B cell (primary cell): ENCODE measurements at regions not wholly inside any gene's neighbourhood (a gene's known extent, or its start where the extent isn't known, plus 50 kb on each side); places are given as distances from the start of the nearest gene placed in this dataset.
"Not testable (repeated sequence)": the region's sequence is repeated elsewhere in the genome, so short reads cannot be mapped to it uniquely, and the experiment has no call there.

Experiments used
- ATAC-seq: fragments of 200-7000 bp; cut with Tn5 transposase; one replicate; pipeline ENCODE4 v1.10.0; 2021; ENCODE audit warnings: low read depth, mild to moderate bottlenecking, moderate number of reproducible peaks, moderate library complexity
- CTCF ChIA-PET: fragments of 350-600 bp; sonication (Branson Sonifier 250); formaldehyde crosslinking; loops from one replicate; lab custom pipeline; 2021; ENCODE audit warnings: antibody characterized with exemption, inconsistent platforms; lab: Charles Lee
- POLR2A ChIA-PET: fragments of 350-600 bp; sonication (Branson Sonifier 250); formaldehyde crosslinking; loops from one replicate; lab custom pipeline; 2021; ENCODE audit warnings: antibody characterized with exemption; lab: Charles Lee
- DNase-seq: peaks from one replicate; pipeline ENCODE4 v3.0.0; 2013
- H2AFZ ChIP-seq: 2 replicates; pipeline ENCODE4 v1.6.1; 2012; ENCODE audit warnings: mild to moderate bottlenecking, low read depth, low read length; ENCODE audit not compliant: insufficient read depth, poor library complexity, severe bottlenecking
- H3K27ac ChIP-seq, 2 donors: 1 replicate in 1 of 2; 2 replicates in 1 of 2; pipeline ENCODE4 v1.5.1; 2012 to 2013; ENCODE audit warnings: low read length in 2 of 2, mild to moderate bottlenecking in 2 of 2, moderate library complexity in 1 of 2
- H3K27me3 ChIP-seq, 4 experiments: fragments of 200-600 bp in 1 of 4; sonication (generic) in 1 of 4; replicated peaks in 1 of 4; 1 replicate in 2 of 4; 2 replicates in 2 of 4; pipeline versions ENCODE4 v1.6.1 to v1.7.0; 2013 to 2016; ENCODE audit warnings: low read length in 3 of 4, mild to moderate bottlenecking in 2 of 4, mixed read lengths in 1 of 4, moderate library complexity in 1 of 4; ENCODE audit not compliant: insufficient read depth in 4 of 4, control insufficient read depth in 3 of 4; ENCODE audit errors: control extremely low read depth in 1 of 4
- H3K36me3 ChIP-seq, 2 experiments: replicated peaks in 1 of 2; 1 replicate in 1 of 2; 2 replicates in 1 of 2; pipeline versions ENCODE4 v1.6.1 to v1.7.1; 2013; ENCODE audit warnings: low read length in 1 of 2; ENCODE audit not compliant: insufficient read depth in 2 of 2, control insufficient read depth in 1 of 2; ENCODE audit errors: control extremely low read depth in 1 of 2, extremely low read depth in 1 of 2
- H3K4me1 ChIP-seq, 2 donors: fragments of 200-600 bp in 1 of 2; sonication (generic) in 1 of 2; 1 replicate in 1 of 2; 2 replicates in 1 of 2; pipeline versions ENCODE4 v1.5.1 to v1.6.1; 2013 to 2017; ENCODE audit warnings: low read length in 2 of 2; ENCODE audit not compliant: control insufficient read depth in 2 of 2, insufficient read depth in 2 of 2
- H3K4me2 ChIP-seq: replicated peaks from 2 replicates; pipeline ENCODE3; 2012; ENCODE audit warnings: mild to moderate bottlenecking, low read depth, low read length; ENCODE audit not compliant: poor library complexity, severe bottlenecking
- H3K4me3 ChIP-seq, 5 experiments: fragments of 200-600 bp in 1 of 5; sonication (generic) in 1 of 5; 1 replicate in 3 of 5; 2 replicates in 2 of 5; pipeline versions ENCODE4 v1.5.1 to v1.7.0; 2011 to 2016; ENCODE audit warnings: low read length in 4 of 5, mild to moderate bottlenecking in 4 of 5, low read depth in 2 of 5, control low read depth in 1 of 5, moderate library complexity in 1 of 5; ENCODE audit not compliant: insufficient read depth in 1 of 5; ENCODE audit errors: control extremely low read depth in 1 of 5, extremely low read depth in 1 of 5
- H3K79me2 ChIP-seq: fragments of 200-600 bp; sonication (generic); one replicate; pipeline ENCODE4 v1.6.0; 2016; ENCODE audit warnings: low read length; ENCODE audit not compliant: control insufficient read depth, insufficient read depth
- H3K9ac ChIP-seq: fragments of 200-600 bp; sonication (generic); 2 replicates; pipeline ENCODE4 v1.6.1; 2017; ENCODE audit warnings: mild to moderate bottlenecking, low read length, moderate library complexity
- H3K9me3 ChIP-seq, 3 donors: one replicate each; pipeline versions ENCODE4 v1.6.1 to v1.7.1; 2013; ENCODE audit warnings: low read length in 2 of 3; ENCODE audit not compliant: control insufficient read depth in 2 of 3, insufficient read depth in 1 of 3; ENCODE audit errors: control extremely low read depth in 1 of 3
- H4K20me1 ChIP-seq: 2 replicates; pipeline ENCODE4 v1.6.0; 2012; ENCODE audit warnings: mild to moderate bottlenecking, low read length; ENCODE audit not compliant: insufficient read depth, control insufficient read depth, poor library complexity, severe bottlenecking
- H3K27ac Mint-ChIP-seq: one replicate; pipeline ENCODE4 v1.8.0; 2021; ENCODE audit warnings: mixed read lengths
- H3K27me3 Mint-ChIP-seq: one replicate; pipeline ENCODE4 v1.8.0; 2021; ENCODE audit warnings: mixed read lengths
- H3K4me1 Mint-ChIP-seq: one replicate; pipeline ENCODE4 v1.8.0; 2021; ENCODE audit warnings: mixed read lengths
- H3K4me3 Mint-ChIP-seq: one replicate; pipeline ENCODE4 v1.8.0; 2021; ENCODE audit warnings: mixed read lengths
- H3K9me3 Mint-ChIP-seq: one replicate; pipeline ENCODE4 v1.8.0; 2022; ENCODE audit warnings: mixed read lengths; ENCODE audit not compliant: insufficient read depth
- EZH2 ChIP-seq: IDR thresholded peaks from 2 replicates; pipeline ENCODE4 v1.6.1; 2012; ENCODE audit warnings: borderline replicate concordance, low read depth, mild to moderate bottlenecking, moderate library complexity, low read length; ENCODE audit not compliant: insufficient read depth, poor library complexity, severe bottlenecking
- WGBS: methylation state at CpG from one replicate; pipeline ENCODE4 v1.1.5; 2013; ENCODE audit warnings: missing lambda C conversion rate; ENCODE audit not compliant: insufficient coverage; 5-methylcytosine and 5-hydroxymethylcytosine counted together
- intact Hi-C: fragments of 100-400 bp; cut with micrococcal nuclease; formaldehyde crosslinking; loops from one replicate; pipeline ENCODE4 v1.10.0; 2022
- TF ChIP-seq, protein P1 (sequence below): fragments of 200-600 bp; IDR thresholded peaks from one replicate; pipeline ENCODE4 v1.8.0; 2022; ENCODE audit warnings: antibody characterized with exemption, mild to moderate bottlenecking

DNA sequence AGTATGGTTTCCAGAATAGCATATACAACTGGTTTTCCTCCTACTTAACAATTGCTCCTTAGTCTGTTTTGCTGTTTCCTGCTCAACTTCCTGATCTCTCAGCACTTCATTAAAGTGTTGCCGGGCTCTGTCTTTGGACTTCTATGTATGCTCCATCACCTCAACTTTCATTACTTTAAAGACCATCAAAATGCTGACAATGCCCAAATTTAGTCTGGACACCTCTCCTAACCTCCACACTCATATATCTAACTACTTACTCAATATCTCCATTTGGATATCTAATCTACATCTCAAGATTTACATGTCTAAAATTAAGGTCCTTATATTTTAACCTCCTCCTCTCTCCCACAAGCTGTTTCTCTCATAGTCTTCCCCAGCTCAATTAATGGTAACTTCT is 54.4 kb upstream of the LGR5 start:
- H3K4me2 ChIP-seq = no peak overlapping the region
- no peaks in the 10 kb centered on the region for H3K27me3 ChIP-seq
- peaks cover 17% of the 10 kb centered on the region for H3K27me3 Mint-ChIP-seq
- H3K36me3 ChIP-seq = no peaks in the 10 kb centered on the region
- no peak overlapping the region for H3K4me3 ChIP-seq
- POLR2A ChIA-PET = no interaction called here
- DNase-seq (no peak), ATAC-seq (no peak)
- 0% methylated on average over 1 of the region's 1 CpG for WGBS
- no peak overlapping the region for H3K27ac Mint-ChIP-seq
- no peaks in the 10 kb centered on the region for H3K9me3 Mint-ChIP-seq
- H4K20me1 ChIP-seq = no peaks in the 10 kb centered on the region
- H3K9me3 ChIP-seq = no peaks in the 10 kb centered on the region
- no peaks in the 10 kb centered on the region for H3K79me2 ChIP-seq
- CTCF ChIA-PET = no interaction called here
- H3K9ac ChIP-seq = no peak overlapping the region
- no peaks in the 10 kb centered on the region for H3K4me1 Mint-ChIP-seq
- no peaks in the 10 kb centered on the region for H3K4me1 ChIP-seq
- H2AFZ ChIP-seq = no peak overlapping the region
- H3K27ac ChIP-seq = no peak overlapping the region
- H3K4me3 Mint-ChIP-seq = no peak overlapping the region
- TF ChIP-seq, protein P1, sequence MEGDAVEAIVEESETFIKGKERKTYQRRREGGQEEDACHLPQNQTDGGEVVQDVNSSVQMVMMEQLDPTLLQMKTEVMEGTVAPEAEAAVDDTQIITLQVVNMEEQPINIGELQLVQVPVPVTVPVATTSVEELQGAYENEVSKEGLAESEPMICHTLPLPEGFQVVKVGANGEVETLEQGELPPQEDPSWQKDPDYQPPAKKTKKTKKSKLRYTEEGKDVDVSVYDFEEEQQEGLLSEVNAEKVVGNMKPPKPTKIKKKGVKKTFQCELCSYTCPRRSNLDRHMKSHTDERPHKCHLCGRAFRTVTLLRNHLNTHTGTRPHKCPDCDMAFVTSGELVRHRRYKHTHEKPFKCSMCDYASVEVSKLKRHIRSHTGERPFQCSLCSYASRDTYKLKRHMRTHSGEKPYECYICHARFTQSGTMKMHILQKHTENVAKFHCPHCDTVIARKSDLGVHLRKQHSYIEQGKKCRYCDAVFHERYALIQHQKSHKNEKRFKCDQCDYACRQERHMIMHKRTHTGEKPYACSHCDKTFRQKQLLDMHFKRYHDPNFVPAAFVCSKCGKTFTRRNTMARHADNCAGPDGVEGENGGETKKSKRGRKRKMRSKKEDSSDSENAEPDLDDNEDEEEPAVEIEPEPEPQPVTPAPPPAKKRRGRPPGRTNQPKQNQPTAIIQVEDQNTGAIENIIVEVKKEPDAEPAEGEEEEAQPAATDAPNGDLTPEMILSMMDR = no peak
- no peak for TF ChIP-seq EZH2
- intact Hi-C loops = no loop called here

DNA sequence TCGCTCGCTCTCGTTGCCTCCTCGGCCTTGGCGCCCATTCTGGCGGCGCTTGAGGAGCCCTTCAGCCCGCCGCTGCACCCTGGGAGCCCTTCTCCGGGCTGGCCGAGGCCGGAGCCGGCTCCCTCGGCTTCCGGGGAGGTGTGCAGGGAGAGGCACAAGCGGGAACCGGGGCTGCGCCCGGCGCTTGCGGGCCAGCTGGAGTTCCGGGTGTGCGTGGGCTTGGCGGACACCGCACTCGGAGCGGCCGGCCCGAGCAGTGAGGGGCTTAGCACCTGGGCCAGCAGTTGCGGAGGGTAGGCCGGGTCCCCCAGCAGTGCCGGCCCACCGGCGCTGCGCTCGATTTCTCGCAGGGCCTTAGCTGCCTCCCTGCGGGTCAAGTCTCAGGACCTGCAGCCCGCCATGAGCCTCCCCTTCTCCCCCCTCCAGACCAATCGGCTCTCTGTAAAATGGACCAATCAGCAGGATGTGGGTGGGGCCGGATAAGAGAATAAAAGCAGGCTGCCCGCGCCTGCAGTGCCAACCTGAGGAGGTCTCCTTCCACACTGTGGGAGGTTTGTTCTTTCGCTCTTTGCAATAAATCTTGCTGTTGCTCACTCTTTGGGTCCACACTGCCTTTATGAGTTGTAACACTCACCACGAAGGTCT is 62.8 kb upstream of the LGR5 start:
- H3K4me3 Mint-ChIP-seq, POLR2A ChIA-PET, intact Hi-C loops, H3K79me2 ChIP-seq, H3K9ac ChIP-seq, H3K36me3 ChIP-seq, H3K4me3 ChIP-seq, H3K27ac ChIP-seq, ATAC-seq, H3K27me3 ChIP-seq, H3K4me2 ChIP-seq, H3K9me3 ChIP-seq, H3K27ac Mint-ChIP-seq, CTCF ChIA-PET, H3K9me3 Mint-ChIP-seq, DNase-seq, H4K20me1 ChIP-seq, H2AFZ ChIP-seq, H3K4me1 ChIP-seq, H3K4me1 Mint-ChIP-seq, H3K27me3 Mint-ChIP-seq: not testable (repeated sequence)
- 96% methylated on average over 37 of the region's 45 CpGs for WGBS
